ENCODE measurements at regions not wholly inside any gene's neighbourhood (a gene's known extent, or its start where the extent isn't known, plus 50 kb on each side); places are given as distances from the start of the nearest gene placed in this dataset.
"Not testable (repeated sequence)": the region's sequence is repeated elsewhere in the genome, so short reads cannot be mapped to it uniquely, and the experiment has no call there.

GRCh38 chr14:44873536-44873935, 88.2 kb downstream of the KLHL28 start:
- no peak for DNase-seq (ENCODE audit: low read depth in 4 of 4, low spot score in 3 of 4)

- DNase-seq (ENCODE audit: low read depth in 4 of 4, low spot score in 3 of 4), result no peak
Observed at GRCh38 chr14:44866770-44867169, 95.0 kb downstream of the KLHL28 start.

GRCh38 chr14:44866322-44866721, 95.4 kb downstream of the KLHL28 start:
- no peak for DNase-seq (ENCODE audit: low read depth in 4 of 4, low spot score in 3 of 4)

DNA sequence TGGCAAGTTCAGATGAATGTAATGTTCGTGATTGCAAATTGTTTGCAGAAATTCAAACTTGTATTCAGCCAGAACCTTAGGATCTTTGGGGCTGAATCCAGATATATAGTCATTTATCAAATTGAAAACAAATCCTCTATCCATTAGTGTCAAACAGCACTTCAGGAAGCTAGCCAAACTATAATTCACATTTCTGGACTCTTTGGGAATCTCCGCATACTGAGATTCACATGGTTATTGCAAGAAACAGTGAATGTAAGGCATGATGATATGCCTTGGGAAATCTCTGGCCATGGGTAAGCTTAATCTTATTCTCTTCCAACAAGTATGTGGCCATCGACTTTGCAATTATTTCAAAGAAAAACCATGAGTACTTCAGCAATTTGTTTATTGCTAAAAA, 98.5 kb downstream of the KLHL28 start:
- DNase-seq (ENCODE audit: low read depth in 4 of 4, low spot score in 3 of 4), result no peak

GRCh38 chr14:44854114-44854513, 107.6 kb downstream of the KLHL28 start:
- no peak for DNase-seq (ENCODE audit: low read depth in 4 of 4, low spot score in 3 of 4)

GRCh38 chr14:44847526-44848309, 114.0 kb downstream of the KLHL28 start:
- no peak for DNase-seq (ENCODE audit: low read depth in 4 of 4, low spot score in 3 of 4)

GRCh38 chr14:44846232-44846824, 115.4 kb downstream of the KLHL28 start:
- peak in 2 of 4 donors; percentile 31 to 33 for DNase-seq (ENCODE audit: low read depth in 4 of 4, low spot score in 3 of 4)

DNA sequence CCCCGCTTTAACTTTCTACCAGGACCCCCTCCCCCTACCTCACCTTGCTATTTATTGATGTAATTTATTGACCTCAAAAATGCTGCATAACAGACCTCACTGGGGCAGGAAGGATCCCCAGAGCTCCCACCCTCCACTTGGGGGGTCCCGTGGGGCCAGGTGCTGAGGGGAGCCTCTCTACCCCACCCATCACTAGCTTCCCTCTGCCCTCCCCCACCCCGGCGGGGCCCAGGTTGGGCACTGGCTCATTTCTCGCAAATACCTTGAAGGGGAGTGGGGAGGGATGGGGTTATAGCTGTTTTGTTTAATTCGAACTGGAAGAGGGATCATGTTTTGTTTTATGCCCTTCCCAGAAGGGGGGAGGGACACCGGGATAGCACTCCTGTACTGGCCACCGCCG, 125.8 kb downstream of the KLHL28 start:
- not testable (repeated sequence) for DNase-seq (ENCODE audit: low read depth in 4 of 4, low spot score in 3 of 4)

DNA sequence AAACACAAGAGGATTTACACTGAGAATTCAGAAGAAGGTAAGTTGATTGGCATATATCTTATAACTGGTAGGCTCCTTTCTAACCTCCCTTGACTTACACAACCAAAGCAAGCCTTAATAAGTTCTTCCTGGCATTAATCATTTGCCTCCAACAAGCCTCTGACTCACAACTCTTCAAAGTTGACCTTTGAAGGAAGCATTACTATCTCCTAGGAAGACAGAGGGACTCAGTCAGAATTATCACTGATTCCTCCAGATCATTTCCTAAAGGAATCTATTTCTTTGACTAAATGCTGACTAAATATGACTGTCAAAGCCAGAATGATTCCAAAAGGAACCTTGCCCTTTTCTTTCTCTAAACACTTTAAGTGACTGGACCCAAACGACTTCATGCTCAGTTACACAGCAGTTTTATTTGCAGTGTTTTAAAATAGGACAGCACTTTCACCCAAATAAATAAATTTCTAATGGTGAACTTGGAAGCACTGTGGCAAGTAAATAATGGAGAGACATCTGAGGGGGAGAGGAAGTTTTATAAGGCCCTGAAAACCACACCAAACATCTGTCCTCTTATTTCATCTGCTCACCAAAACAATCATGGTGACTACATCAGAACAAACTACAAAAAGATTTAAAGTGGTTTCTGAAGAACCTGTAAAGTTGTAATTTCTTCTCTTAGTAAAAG, 128.2 kb downstream of the KLHL28 start:
- peak in 2 of 4 donors; percentile 24 to 33 for DNase-seq (ENCODE audit: low read depth in 4 of 4, low spot score in 3 of 4)

DNA sequence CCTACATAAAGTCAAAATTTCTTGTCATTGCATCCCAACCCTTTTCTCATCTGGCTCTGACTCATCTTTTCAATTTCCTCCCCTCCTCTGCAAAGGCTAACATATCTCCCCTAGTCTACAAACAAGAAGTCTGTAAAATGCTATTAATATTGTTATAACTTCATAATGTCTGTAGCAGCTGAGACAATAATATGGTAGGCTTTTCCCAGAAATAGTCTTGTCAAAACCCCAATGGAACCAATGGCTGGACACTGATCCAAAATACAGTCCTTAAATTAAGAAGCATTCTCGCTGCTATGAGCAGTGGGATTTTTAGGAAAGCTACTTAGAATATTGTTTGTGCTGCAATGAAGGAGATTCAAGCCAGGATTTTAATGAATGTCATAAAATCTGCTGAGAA, 131.4 kb downstream of the KLHL28 start:
- no peak for DNase-seq (ENCODE audit: low read depth in 4 of 4, low spot score in 3 of 4)

DNA sequence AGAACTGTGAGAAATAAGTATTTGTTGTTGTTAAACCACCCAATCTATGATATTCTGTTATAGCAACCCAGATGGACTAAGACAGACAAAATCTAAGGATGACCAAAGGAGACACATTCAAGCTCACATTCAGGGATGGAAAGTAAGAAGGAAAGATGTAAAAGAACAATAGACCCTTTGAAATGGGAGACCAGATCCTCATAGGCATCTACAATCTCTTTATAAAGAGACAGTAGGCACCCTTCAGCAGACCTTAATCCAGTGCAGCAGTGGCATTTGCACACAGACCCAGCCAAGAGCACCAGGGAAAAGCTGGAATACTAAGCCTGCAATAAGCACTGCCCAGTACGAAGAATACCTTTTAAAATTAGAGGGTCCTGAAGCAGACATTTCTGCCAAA, 132.7 kb downstream of the KLHL28 start:
- DNase-seq (ENCODE audit: low read depth in 4 of 4, low spot score in 3 of 4), result no peak

DNA sequence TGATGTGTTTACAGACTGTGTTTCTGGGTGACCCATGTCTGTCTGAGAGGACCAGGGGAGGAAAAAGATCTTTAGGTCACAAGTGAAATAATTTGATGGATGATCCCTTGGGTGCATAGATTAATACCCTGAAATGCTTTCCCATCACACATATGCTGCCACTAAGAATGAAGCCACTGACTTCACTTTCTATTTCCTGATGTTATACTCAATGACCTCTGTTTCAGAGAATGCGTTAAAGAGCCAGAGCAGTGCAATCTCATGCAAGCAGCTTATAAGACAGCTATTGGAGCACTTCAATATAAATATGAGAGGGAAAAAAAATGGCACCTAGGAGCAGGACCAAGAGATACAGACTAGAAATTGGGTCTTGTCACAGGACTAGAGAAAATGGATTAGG, 133.7 kb downstream of the KLHL28 start:
- no peak for DNase-seq (ENCODE audit: low read depth in 4 of 4, low spot score in 3 of 4)

GRCh38 chr14:44820230-44820964, 141.3 kb downstream of the KLHL28 start:
- DNase-seq (ENCODE audit: low read depth in 4 of 4, low spot score in 3 of 4), result no peak

DNA sequence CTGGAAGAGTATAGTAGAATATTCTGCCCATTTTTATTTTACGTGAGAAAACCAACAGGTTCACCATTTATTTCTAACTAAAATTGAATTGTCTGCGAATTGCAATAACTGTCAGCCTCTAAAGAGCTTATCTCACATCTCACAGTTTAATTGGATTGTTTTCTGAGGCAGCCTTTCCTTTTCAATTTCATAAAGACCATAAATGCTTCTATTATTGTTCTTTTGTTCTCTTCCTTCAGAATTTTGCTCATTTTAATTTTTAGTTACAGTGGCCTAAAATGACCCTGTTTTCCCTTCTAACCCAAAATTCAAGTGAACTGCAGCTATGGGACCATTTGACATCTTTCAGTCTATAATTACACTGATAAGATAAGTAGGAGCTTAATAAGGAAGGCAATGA, 147.6 kb downstream of the KLHL28 start:
- no peak for DNase-seq (ENCODE audit: low read depth in 4 of 4, low spot score in 3 of 4)

- no peak for DNase-seq (ENCODE audit: low read depth in 4 of 4, low spot score in 3 of 4)
Observed at GRCh38 chr14:44812672-44813071, 149.1 kb downstream of the KLHL28 start.

- DNase-seq (ENCODE audit: low read depth in 4 of 4, low spot score in 3 of 4), result no peak
Observed at GRCh38 chr14:44804391-44804790, 157.4 kb downstream of the KLHL28 start.

- peak in 2 of 4 donors; percentile 38 to 47 for DNase-seq (ENCODE audit: low read depth in 4 of 4, low spot score in 3 of 4)
Observed at GRCh38 chr14:44803239-44803905, 158.4 kb downstream of the KLHL28 start.

- DNase-seq (ENCODE audit: low read depth in 4 of 4, low spot score in 3 of 4), result no peak
Observed at GRCh38 chr14:44798386-44799242, 163.1 kb downstream of the KLHL28 start.

DNA sequence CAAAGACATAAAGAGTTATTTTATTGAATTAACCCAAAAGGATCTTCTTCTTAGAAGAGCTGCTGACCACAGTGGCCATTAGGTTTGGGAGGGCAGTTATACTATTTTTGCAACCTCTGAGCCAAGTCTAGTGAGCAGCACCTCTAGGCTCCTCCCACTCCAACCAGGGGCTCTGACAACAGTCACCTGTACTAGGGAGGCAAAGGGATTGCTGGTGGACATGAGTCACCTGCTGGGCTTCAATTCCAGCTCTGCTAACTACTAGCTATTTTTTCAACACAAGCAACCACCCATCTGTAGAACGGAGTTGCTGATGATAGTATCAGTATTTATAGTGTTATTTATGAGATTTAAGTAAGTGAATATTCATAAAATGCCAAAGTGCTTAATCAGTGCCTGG, 166.0 kb downstream of the KLHL28 start:
- DNase-seq (ENCODE audit: low read depth in 4 of 4, low spot score in 3 of 4), result no peak

DNA sequence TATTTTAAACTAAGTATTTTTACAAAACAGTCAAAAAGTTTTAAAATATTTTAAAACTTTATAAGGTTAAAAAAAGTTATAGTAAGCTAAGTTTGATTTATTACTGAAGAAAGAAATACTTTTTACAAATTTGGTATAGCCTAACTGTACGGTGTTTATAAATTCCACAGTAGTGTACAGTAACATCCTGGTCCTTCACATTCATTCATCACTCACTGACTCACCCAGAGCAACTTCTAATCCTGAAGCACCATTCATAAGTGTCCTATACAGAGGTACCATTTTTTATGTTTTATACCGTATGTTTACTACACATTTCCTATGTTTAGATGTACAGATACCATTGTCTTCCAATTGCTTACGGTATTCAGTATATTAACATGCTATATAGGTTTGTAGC, 170.0 kb downstream of the KLHL28 start:
- DNase-seq (ENCODE audit: low read depth in 4 of 4, low spot score in 3 of 4), result no peak

All from left renal pelvis (tissue), 4 donors.